A673 (cell line): ENCODE measurements at regions not wholly inside any gene's neighbourhood (a gene's known extent, or its start where the extent isn't known, plus 50 kb on each side); places are given as distances from the start of the nearest gene placed in this dataset.

ENCODE experiments used
- CTCF ChIP-seq: fragments of 300-800, 200-600 bp; sonication (generic); conservative IDR thresholded peaks from 2 replicates; pipeline ENCODE4 v1.5.1; 2017; ENCODE audit warnings: low read depth, mild to moderate bottlenecking, antibody characterized with exemption, low read length, moderate library complexity, mixed read lengths
- EZH2 ChIP-seq: fragments of 200-600 bp; sonication (generic); IDR thresholded peaks from 2 replicates; pipeline ENCODE4 v1.6.1; 2017; ENCODE audit warnings: borderline replicate concordance, low read depth, mild to moderate bottlenecking, mixed read lengths, antibody characterized with exemption, low read length; ENCODE audit not compliant: poor library complexity, severe bottlenecking

GRCh38 chr20:22322513-22322912, 261.9 kb downstream of the FOXA2 start:
- TF ChIP-seq CTCF (no peak), EZH2 (no peak)
